Urinary bladder (tissue), 3 donors: ENCODE measurements at regions not wholly inside any gene's neighbourhood (a gene's known extent, or its start where the extent isn't known, plus 50 kb on each side); places are given as distances from the start of the nearest gene placed in this dataset.

Source experiments
- DNase-seq: peaks from one replicate; pipeline ENCODE4 v3.0.0-alpha.2; 2015; ENCODE audit errors: extremely low spot score
- H3K27ac ChIP-seq: one replicate; pipeline ENCODE4 v1.5.1; 2013; ENCODE audit warnings: low read depth, mild to moderate bottlenecking, moderate library complexity
- H3K36me3 ChIP-seq: one replicate; pipeline ENCODE4 v1.6.1; 2013; ENCODE audit warnings: mild to moderate bottlenecking, moderate library complexity; ENCODE audit not compliant: insufficient read depth
- H3K4me1 ChIP-seq: one replicate; pipeline ENCODE4 v1.6.1; 2013; ENCODE audit warnings: mild to moderate bottlenecking, moderate library complexity; ENCODE audit not compliant: insufficient read depth
- H3K4me3 ChIP-seq: one replicate; pipeline ENCODE4 v1.5.1; 2013; ENCODE audit warnings: low read depth, low read length
- WGBS: extraction: QIAGEN DNeasy Blood & Tissue Kit; methylation state at CpG from one replicate; pipeline ENCODE4 v1.1.7; 2013; 5-methylcytosine and 5-hydroxymethylcytosine counted together
- donor health status: healthy with polysubstance abuse.
- donor health status: healthy.

DNA sequence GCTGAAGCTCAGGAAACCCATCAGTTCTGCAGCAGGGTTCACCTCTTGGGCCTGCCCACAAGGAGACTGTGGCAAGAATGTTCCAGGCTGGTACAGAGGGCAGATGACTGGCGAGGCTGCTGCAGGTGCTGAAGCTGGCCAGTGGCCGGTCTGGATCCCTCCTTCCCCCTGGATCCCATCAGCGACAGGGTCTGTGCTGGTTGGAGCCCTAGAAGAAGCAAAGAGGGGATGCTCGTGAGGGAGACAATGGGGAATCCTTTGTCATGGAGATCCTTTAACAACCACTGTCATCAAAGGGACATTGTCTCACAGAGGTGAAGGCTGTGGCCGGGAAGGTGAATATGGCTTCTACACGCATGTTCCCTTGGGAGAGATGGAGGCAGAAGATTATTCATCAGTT, 211.4 kb upstream of the TMEM132C start:
- Histone ChIP-seq H3K4me1 (no peaks in the 10 kb centered on the region), H3K4me3 (no peak overlapping the region), H3K36me3 (no peaks in the 10 kb centered on the region), H3K27ac (no peak overlapping the region)
- DNase-seq, result no peak
- WGBS, result 73% methylated on average over 6 of the region's 6 CpGs

GRCh38 chr12:128056136-128056801, 210.7 kb upstream of the TMEM132C start:
- DNase-seq, result no peak
- no peak overlapping the region for H3K27ac ChIP-seq
- H3K4me1 ChIP-seq, result no peaks in the 10 kb centered on the region
- 46% methylated on average over 10 of the region's 10 CpGs for WGBS
- no peaks in the 10 kb centered on the region for H3K36me3 ChIP-seq
- H3K4me3 ChIP-seq, result no peak overlapping the region

DNA sequence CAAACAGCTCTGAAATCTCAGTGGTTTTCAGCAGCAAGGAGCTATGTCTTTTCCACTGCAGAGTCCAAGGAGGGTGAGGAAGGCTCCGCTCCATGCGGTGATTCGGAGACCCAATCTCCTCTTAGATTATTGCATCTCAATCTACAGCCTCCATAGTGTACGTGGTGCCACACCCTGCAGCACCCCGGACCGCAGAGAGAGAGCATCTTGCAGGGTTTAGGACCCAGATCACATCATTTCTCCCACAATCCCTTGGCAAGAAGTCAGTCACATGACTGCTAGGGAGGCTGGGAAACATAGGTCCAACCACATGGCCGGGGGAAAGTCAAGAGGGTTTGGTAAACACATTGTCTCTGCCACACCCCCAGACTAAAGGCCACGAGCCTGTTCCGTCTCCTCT, 209.4 kb upstream of the TMEM132C start:
- Histone ChIP-seq H3K36me3 (no peaks in the 10 kb centered on the region), H3K4me3 (no peak overlapping the region), H3K4me1 (no peaks in the 10 kb centered on the region), H3K27ac (no peak overlapping the region)
- 92% methylated on average over 9 of the region's 9 CpGs for WGBS
- no peak for DNase-seq

- 70% methylated on average over 18 of the region's 18 CpGs for WGBS
- no peak for DNase-seq
- no peak overlapping the region for H3K4me3 ChIP-seq
- no peaks in the 10 kb centered on the region for H3K4me1 ChIP-seq
- no peak overlapping the region for H3K27ac ChIP-seq
- H3K36me3 ChIP-seq, result no peaks in the 10 kb centered on the region
Observed at GRCh38 chr12:128059621-128060370, 207.2 kb upstream of the TMEM132C start.

GRCh38 chr12:128068211-128068610, 198.8 kb upstream of the TMEM132C start:
- 80% methylated on average over 5 of the region's 5 CpGs for WGBS
- Histone ChIP-seq H3K27ac (no peak overlapping the region), H3K4me3 (no peak overlapping the region), H3K36me3 (no peaks in the 10 kb centered on the region), H3K4me1 (no peaks in the 10 kb centered on the region)
- no peak for DNase-seq

- WGBS, result 27% methylated on average over 12 of the region's 12 CpGs
- Histone ChIP-seq H3K36me3 (no peaks in the 10 kb centered on the region), H3K4me1 (no peaks in the 10 kb centered on the region), H3K27ac (no peak overlapping the region), H3K4me3 (no peak overlapping the region)
- no peak for DNase-seq
Observed at GRCh38 chr12:128069359-128069997, 197.5 kb upstream of the TMEM132C start.

DNA sequence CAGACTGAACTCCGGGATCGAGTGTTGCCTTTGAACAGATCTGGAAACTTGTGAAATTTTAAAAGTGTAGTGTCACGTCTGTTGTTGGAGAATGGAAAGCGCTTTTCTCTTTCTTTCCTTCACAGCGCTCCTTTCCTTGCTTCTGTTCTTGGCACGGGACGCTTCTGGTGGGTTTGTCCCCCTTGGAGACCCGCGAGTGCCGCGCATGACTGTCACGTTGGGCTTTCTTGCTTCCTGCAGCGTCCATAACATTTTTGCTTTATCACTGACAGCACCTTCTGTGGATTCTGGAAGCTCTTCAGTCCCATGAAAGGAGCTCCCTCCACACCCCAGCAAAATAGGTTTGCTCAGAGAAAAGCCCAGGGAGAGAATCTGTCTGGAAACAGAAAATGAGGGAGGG, 193.0 kb upstream of the TMEM132C start:
- WGBS, result 81% methylated on average over 13 of the region's 13 CpGs
- DNase-seq, result no peak
- H3K4me1 ChIP-seq, result no peaks in the 10 kb centered on the region
- no peak overlapping the region for H3K4me3 ChIP-seq
- no peaks in the 10 kb centered on the region for H3K36me3 ChIP-seq
- no peak overlapping the region for H3K27ac ChIP-seq

- no peak for DNase-seq
- Histone ChIP-seq H3K4me3 (no peak overlapping the region), H3K36me3 (no peaks in the 10 kb centered on the region), H3K4me1 (no peaks in the 10 kb centered on the region), H3K27ac (no peak overlapping the region)
- WGBS, result 83% methylated on average over 9 of the region's 9 CpGs
Observed at GRCh38 chr12:128075332-128075731, 191.6 kb upstream of the TMEM132C start.

DNA sequence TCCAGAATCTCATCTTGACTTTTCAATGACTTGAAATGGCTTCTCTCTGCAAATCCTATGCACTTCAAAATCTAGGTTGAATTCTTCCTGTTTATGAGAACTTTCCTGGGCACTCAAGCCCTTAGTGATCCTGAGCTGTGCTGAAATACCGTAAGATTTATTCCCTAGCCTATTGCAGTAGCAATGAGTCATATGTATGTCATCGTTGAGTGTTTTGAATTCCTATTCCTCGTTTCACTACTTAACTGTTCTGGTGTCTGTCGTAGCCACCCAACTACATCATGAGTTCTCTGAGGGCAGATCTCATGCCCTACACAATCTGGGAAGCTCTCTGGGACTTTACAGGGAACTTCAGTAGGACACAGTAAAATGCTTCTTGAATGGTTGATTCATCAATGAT, 190.8 kb upstream of the TMEM132C start:
- Histone ChIP-seq H3K4me3 (no peak overlapping the region), H3K36me3 (no peaks in the 10 kb centered on the region), H3K4me1 (no peaks in the 10 kb centered on the region), H3K27ac (no peak overlapping the region)
- 49% methylated on average over 4 of the region's 4 CpGs for WGBS
- no peak for DNase-seq

DNA sequence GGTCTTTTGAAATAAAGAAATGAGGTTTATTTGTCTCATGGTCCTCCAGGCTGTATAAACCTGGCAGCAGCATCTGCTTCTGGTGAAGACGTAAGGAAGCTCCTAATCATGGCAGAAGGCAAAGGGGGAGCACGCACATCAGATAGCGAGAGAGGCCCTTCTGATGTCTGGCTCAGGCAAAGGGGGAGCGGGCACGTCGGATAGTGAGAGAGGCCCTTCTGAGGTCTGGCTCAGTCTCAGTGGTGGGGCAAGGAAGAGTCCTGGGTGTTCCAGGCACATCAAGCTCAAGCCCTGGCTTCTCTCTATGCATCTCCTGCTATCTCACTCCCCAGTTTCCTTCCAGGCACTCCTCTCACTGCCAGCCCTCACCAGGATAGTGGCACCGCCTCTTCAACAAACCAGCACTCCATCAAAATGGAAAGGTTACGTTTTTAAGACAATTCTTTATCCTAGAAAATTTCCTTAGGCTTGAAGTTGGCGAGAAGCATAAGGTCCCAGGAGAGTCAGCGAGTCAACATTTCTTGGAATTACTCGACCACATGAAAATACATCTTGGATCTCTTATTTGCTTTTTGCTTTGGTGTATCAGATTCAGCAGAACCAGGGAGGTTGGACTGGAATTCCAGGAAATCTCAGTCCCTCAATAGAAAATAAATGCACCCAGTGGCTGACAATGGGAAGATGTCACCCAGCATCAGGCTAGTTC, 189.6 kb upstream of the TMEM132C start:
- no peak for DNase-seq
- Histone ChIP-seq H3K4me3 (no peak overlapping the region), H3K27ac (no peak overlapping the region), H3K4me1 (no peaks in the 10 kb centered on the region), H3K36me3 (no peaks in the 10 kb centered on the region)
- 82% methylated on average over 11 of the region's 11 CpGs for WGBS

GRCh38 chr12:128077917-128078298, 189.1 kb upstream of the TMEM132C start:
- H3K36me3 ChIP-seq, result no peaks in the 10 kb centered on the region
- 89% methylated on average over 8 of the region's 8 CpGs for WGBS
- H3K4me3 ChIP-seq, result no peak overlapping the region
- no peak for DNase-seq
- no peaks in the 10 kb centered on the region for H3K4me1 ChIP-seq
- no peak overlapping the region for H3K27ac ChIP-seq

DNA sequence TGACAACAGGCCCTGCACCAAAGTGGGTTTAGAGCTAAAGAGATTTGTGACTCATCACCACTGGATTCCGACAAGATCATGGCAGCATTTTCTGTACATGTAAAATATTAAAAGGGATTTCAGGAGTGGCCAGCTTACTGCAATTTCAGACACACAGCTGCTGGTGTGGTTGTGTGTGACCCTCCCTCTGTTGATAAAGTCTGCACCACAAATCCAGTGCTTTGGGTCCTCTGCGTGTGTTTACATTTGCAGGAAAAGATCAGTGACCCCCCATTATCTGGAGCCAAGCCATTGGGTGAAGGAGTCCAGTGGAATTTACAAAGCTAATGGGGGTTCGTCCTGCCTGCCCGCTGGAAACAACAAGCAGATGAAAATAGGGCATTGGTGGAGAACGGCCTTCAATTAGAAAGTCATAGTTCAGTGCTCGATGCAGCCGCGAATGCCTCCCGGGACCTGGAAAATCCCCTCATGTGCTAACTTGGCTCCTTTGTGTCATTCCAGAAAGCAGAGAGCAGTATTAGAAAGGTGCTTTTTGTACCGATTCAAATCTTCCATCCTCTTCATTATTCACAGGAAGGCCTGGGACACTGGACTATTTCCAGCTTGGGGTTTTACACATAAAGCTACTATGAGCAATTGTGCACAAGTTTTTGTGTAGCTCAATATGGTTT, 188.5 kb upstream of the TMEM132C start:
- WGBS, result 26% methylated on average over 10 of the region's 10 CpGs
- DNase-seq, result no peak
- H3K27ac ChIP-seq, result no peak overlapping the region
- H3K36me3 ChIP-seq, result no peaks in the 10 kb centered on the region
- no peak overlapping the region for H3K4me3 ChIP-seq
- no peaks in the 10 kb centered on the region for H3K4me1 ChIP-seq

DNA sequence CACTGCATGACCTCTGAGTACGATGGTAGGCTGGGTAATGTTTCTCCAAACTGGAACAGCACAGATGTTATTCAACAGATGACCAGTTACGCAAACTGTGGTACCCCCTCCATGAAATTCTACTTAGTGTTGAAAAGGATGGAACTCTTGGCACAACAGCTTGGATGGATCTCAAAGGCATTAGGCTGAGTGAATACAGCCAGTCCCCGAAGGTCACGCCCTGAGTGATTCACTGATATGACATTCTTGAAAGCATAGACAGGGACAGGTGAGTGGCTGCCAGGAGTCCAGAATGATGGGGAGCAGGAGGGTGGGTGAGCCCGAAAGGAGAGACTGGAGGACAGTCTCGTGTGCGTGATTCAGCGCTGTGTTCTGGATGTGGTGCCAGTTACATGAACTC, 187.5 kb upstream of the TMEM132C start:
- no peak overlapping the region for H3K4me3 ChIP-seq
- no peak for DNase-seq
- H3K27ac ChIP-seq, result no peak overlapping the region
- H3K4me1 ChIP-seq, result no peaks in the 10 kb centered on the region
- WGBS, result 83% methylated on average over 8 of the region's 8 CpGs
- H3K36me3 ChIP-seq, result no peaks in the 10 kb centered on the region
